ENCODE measurements at regions not wholly inside any gene's neighbourhood (a gene's known extent, or its start where the extent isn't known, plus 50 kb on each side); places are given as distances from the start of the nearest gene placed in this dataset.

GRCh38 chr1:8115031-8115768, 89.1 kb upstream of the ERRFI1 start:
- no peak overlapping the region for H3K27ac ChIP-seq (ENCODE audit: poor library complexity, severe bottlenecking)
- DNase-seq (ENCODE audit: low spot score) = no peak
- no peak overlapping the region for H3K4me3 ChIP-seq (ENCODE audit: severe bottlenecking)
- H3K9me3 ChIP-seq (ENCODE audit: severe bottlenecking) = no peaks in the 10 kb centered on the region
- TF ChIP-seq, protein P1, sequence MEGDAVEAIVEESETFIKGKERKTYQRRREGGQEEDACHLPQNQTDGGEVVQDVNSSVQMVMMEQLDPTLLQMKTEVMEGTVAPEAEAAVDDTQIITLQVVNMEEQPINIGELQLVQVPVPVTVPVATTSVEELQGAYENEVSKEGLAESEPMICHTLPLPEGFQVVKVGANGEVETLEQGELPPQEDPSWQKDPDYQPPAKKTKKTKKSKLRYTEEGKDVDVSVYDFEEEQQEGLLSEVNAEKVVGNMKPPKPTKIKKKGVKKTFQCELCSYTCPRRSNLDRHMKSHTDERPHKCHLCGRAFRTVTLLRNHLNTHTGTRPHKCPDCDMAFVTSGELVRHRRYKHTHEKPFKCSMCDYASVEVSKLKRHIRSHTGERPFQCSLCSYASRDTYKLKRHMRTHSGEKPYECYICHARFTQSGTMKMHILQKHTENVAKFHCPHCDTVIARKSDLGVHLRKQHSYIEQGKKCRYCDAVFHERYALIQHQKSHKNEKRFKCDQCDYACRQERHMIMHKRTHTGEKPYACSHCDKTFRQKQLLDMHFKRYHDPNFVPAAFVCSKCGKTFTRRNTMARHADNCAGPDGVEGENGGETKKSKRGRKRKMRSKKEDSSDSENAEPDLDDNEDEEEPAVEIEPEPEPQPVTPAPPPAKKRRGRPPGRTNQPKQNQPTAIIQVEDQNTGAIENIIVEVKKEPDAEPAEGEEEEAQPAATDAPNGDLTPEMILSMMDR (IDR thresholded peaks at IDR 0.05; ENCODE audit: poor library complexity, severe bottlenecking) = no peak
- peaks cover 5% of the 10 kb centered on the region for H3K4me1 ChIP-seq (ENCODE audit: insufficient read depth, poor library complexity, severe bottlenecking)
- no peaks in the 10 kb centered on the region for H3K36me3 ChIP-seq (ENCODE audit: low read depth)
- H3K27me3 ChIP-seq (ENCODE audit: insufficient read depth, poor library complexity, severe bottlenecking) = no peaks in the 10 kb centered on the region
- ATAC-seq (ENCODE audit: low read depth) = no peak

DNA sequence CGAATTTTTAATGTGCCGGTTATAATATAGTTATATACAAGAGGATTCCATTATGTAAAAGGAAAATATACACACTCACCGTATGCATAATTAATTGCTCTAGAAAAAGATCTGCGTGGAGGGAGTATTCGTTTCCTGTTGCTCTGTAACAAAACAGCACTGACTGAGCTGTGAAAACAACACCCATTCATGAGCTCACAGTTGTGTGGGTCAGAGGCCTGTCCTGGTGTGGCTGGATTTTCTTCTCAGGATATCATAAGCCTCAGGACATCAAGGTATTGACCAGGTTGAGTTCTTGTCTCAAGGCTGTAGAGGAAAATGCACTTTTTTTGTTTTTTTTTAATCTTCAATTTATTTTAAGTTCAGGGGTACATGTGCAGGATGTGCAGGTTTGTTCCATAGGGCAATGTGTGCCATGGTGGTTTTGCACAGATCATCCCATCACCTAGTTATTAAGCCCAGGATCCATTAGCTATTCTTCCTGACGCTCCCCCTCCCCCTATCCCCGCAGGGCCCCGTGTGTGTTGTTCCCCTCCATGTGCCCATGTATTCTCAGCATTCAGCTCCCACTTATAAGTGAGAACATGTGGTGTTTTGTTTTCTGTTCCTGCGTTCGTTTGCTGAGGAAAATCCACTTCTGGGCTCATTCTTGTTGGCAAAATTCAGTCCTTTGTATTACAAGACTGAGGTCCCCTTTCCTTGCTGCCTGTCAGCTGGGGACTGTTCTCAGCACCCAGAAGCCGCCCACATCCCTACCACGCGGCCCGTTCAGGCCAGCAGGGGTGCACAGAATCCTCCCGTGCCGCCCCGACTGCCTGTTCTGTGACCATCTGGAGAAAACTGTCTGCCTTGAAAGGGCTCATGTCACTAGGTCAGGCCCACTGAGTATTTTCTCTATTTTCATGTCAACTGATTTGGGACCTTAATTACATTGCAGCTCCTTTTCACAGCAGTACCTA, 87.4 kb upstream of the ERRFI1 start:
- DNase-seq (ENCODE audit: low spot score) (no peak), ATAC-seq (ENCODE audit: low read depth) (no peak)
- Histone ChIP-seq H3K4me1 (ENCODE audit: insufficient read depth, poor library complexity, severe bottlenecking) (peaks cover 3% of the 10 kb centered on the region), H3K9me3 (ENCODE audit: severe bottlenecking) (no peaks in the 10 kb centered on the region), H3K4me3 (ENCODE audit: severe bottlenecking) (no peak overlapping the region), H3K36me3 (ENCODE audit: low read depth) (no peaks in the 10 kb centered on the region), H3K27me3 (ENCODE audit: insufficient read depth, poor library complexity, severe bottlenecking) (no peaks in the 10 kb centered on the region), H3K27ac (ENCODE audit: poor library complexity, severe bottlenecking) (no peak overlapping the region)
- TF ChIP-seq, protein P1 (IDR thresholded peaks at IDR 0.05; ENCODE audit: poor library complexity, severe bottlenecking) = no peak

DNA sequence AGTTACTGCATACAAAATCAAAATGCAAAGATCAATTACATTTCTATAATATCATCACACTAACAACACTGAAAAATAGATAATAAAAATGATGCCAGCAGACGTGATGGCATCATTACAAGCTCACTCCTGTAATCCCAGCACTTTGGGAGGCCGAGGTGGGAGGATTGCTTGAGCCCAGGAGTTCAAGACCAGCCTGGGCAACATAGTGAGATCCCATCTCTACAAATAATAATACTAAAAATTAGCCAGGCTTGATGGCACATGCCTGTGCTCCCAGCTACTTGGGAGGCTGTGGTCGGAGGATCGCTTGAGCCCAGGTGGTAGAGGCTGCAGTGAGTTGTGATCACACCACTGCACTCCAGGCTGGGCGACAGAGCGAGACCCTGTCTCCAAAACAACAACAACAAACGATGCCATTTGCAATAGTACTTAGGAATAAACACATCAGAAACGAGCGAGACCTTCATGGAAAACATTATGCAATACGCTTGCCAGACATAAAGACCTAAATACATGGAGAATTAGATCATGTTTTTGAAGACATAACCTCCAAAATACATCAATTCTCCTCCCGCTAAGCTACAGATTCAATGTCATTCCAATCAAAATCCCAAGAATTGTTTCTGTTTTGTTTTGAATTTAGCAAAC, 86.6 kb upstream of the ERRFI1 start:
- Histone ChIP-seq H3K27ac (ENCODE audit: poor library complexity, severe bottlenecking) (no peak overlapping the region), H3K4me1 (ENCODE audit: insufficient read depth, poor library complexity, severe bottlenecking) (no peaks in the 10 kb centered on the region)
- no peak for ATAC-seq (ENCODE audit: low read depth)

DNA sequence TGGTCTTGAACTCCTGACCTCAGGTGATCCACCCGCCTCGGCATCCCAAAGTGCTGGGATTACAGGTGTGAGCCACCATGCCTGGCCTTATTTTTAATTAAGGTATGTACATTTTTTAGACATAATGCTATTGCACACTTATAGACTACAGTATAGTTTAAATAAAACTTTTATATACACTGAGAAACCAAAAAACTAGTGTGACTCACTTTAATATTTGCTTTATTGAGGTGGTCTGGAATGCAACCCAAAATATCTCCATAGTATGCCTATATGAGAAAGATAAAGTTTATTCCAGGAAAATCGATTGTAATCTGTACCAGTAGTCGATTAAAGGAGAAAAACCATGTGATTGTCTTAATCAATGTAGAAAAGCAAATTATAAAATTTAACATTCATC, 85.5 kb upstream of the ERRFI1 start:
- H3K9me3 ChIP-seq (ENCODE audit: severe bottlenecking) = no peaks in the 10 kb centered on the region
- no peaks in the 10 kb centered on the region for H3K27me3 ChIP-seq (ENCODE audit: insufficient read depth, poor library complexity, severe bottlenecking)
- no peaks in the 10 kb centered on the region for H3K36me3 ChIP-seq (ENCODE audit: low read depth)
- no peak for DNase-seq (ENCODE audit: low spot score)
- no peak overlapping the region for H3K27ac ChIP-seq (ENCODE audit: poor library complexity, severe bottlenecking)
- H3K4me3 ChIP-seq (ENCODE audit: severe bottlenecking) = no peak overlapping the region
- peaks cover 6% of the 10 kb centered on the region for H3K4me1 ChIP-seq (ENCODE audit: insufficient read depth, poor library complexity, severe bottlenecking)
- ATAC-seq (ENCODE audit: low read depth) = no peak
- TF ChIP-seq, protein P1 (IDR thresholded peaks at IDR 0.05; ENCODE audit: poor library complexity, severe bottlenecking) = no peak

More for the DNA sequence above, 86.6 kb upstream of the ERRFI1 start:
- H3K36me3 ChIP-seq (ENCODE audit: low read depth) = no peaks in the 10 kb centered on the region
- no peak overlapping the region for H3K4me3 ChIP-seq (ENCODE audit: severe bottlenecking)
- H3K9me3 ChIP-seq (ENCODE audit: severe bottlenecking) = no peaks in the 10 kb centered on the region
- H3K27me3 ChIP-seq (ENCODE audit: insufficient read depth, poor library complexity, severe bottlenecking) = no peaks in the 10 kb centered on the region
- no peak for DNase-seq (ENCODE audit: low spot score)
- TF ChIP-seq, protein P1 (IDR thresholded peaks at IDR 0.05; ENCODE audit: poor library complexity, severe bottlenecking) = no peak

Measured in RWPE2 (cell line).